Esophagus muscularis mucosa (tissue), 3 donors: ENCODE measurements at regions not wholly inside any gene's neighbourhood (a gene's known extent, or its start where the extent isn't known, plus 50 kb on each side); places are given as distances from the start of the nearest gene placed in this dataset.

Experiments
- POLR2A ChIP-seq: fragments of 450-650 bp; IDR thresholded peaks from one replicate; pipeline ENCODE4 v1.6.1; 2017; ENCODE audit warnings: antibody characterized with exemption, moderate library complexity, mild to moderate bottlenecking, low read depth
- TF ChIP-seq, protein P1 (sequence below), 3 experiments: fragments of 200-600 bp in 2 of 3; fragments of 450-650 bp in 1 of 3; sonication (generic) in 2 of 3; IDR thresholded peaks; one replicate each; pipeline ENCODE4 v1.5.1; 2017 to 2019; ENCODE audit warnings: antibody characterized with exemption in 3 of 3, mild to moderate bottlenecking in 2 of 3, moderate library complexity in 1 of 3

DNA sequence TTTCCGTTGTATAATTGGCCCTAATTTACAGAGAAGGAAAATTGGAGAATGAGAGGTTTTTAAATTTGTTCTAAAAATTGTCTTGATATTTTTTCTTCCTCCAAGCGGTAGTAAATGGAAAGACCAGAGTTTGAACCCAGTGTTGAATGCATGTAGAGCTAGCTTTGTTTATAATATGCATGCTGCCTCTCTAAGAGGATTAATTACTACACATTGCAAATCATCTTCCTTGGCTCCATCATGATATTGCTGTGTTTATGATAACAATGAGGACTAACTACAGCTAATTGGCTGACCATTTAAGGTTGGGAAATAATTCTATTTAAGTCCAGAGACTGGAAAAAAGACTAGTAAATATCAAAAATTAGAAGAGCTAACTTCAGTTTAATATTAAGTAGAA is 338.5 kb downstream of the PLK2 start:
- TF ChIP-seq, protein P1, sequence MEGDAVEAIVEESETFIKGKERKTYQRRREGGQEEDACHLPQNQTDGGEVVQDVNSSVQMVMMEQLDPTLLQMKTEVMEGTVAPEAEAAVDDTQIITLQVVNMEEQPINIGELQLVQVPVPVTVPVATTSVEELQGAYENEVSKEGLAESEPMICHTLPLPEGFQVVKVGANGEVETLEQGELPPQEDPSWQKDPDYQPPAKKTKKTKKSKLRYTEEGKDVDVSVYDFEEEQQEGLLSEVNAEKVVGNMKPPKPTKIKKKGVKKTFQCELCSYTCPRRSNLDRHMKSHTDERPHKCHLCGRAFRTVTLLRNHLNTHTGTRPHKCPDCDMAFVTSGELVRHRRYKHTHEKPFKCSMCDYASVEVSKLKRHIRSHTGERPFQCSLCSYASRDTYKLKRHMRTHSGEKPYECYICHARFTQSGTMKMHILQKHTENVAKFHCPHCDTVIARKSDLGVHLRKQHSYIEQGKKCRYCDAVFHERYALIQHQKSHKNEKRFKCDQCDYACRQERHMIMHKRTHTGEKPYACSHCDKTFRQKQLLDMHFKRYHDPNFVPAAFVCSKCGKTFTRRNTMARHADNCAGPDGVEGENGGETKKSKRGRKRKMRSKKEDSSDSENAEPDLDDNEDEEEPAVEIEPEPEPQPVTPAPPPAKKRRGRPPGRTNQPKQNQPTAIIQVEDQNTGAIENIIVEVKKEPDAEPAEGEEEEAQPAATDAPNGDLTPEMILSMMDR (IDR thresholded peaks at IDR 0.05), result no peak
- TF ChIP-seq POLR2A, result no peak
